Kasumi-1 (cell line): ENCODE measurements at regions not wholly inside any gene's neighbourhood (a gene's known extent, or its start where the extent isn't known, plus 50 kb on each side); places are given as distances from the start of the nearest gene placed in this dataset.
"Not testable (repeated sequence)": the region's sequence is repeated elsewhere in the genome, so short reads cannot be mapped to it uniquely, and the experiment has no call there.

Experiments
- DNase-seq, 2 experiments: peaks; one replicate each; lab custom pipeline; 2025; lab: John Stamatoyannopoulos, UW

- DNase-seq = no peak
These were observed 91.0 kb upstream of the DAPK1 start for GRCh38 chr9:87406543-87407166.

- DNase-seq = not testable (repeated sequence)
These were observed 87.3 kb upstream of the DAPK1 start for GRCh38 chr9:87410047-87411005.

- no peak for DNase-seq
These were observed 76.8 kb upstream of the DAPK1 start for GRCh38 chr9:87420884-87421283.

GRCh38 chr9:87421734-87422133 lies 75.9 kb upstream of the DAPK1 start:
- no peak for DNase-seq

GRCh38 chr9:87422999-87423398 lies 74.7 kb upstream of the DAPK1 start:
- DNase-seq = no peak

- not testable (repeated sequence) for DNase-seq
These were observed 73.8 kb upstream of the DAPK1 start for GRCh38 chr9:87423885-87424284.

GRCh38 chr9:87425202-87425601 lies 72.5 kb upstream of the DAPK1 start:
- DNase-seq = peak; percentile 81 to 84

- DNase-seq = no peak
These were observed 69.7 kb upstream of the DAPK1 start for GRCh38 chr9:87427851-87428506.

- no peak for DNase-seq
These were observed 69.0 kb upstream of the DAPK1 start for GRCh38 chr9:87428659-87429058.

- DNase-seq = no peak
These were observed 65.8 kb upstream of the DAPK1 start for GRCh38 chr9:87431837-87432236.

- DNase-seq = no peak
These were observed 63.8 kb upstream of the DAPK1 start for GRCh38 chr9:87433853-87434252.

GRCh38 chr9:87434366-87434765 lies 63.3 kb upstream of the DAPK1 start:
- DNase-seq = no peak

GRCh38 chr9:87435189-87435880 lies 62.3 kb upstream of the DAPK1 start:
- no peak for DNase-seq

GRCh38 chr9:87436716-87437115 lies 61.0 kb upstream of the DAPK1 start:
- DNase-seq = no peak

- no peak for DNase-seq
These were observed 59.7 kb upstream of the DAPK1 start for GRCh38 chr9:87437966-87438365.

GRCh38 chr9:87441251-87441650 lies 56.4 kb upstream of the DAPK1 start:
- DNase-seq = no peak

- DNase-seq = no peak
These were observed 55.2 kb upstream of the DAPK1 start for GRCh38 chr9:87442451-87442850.

GRCh38 chr9:87443006-87443405 lies 54.7 kb upstream of the DAPK1 start:
- DNase-seq = no peak

- DNase-seq = no peak
These were observed 54.2 kb upstream of the DAPK1 start for GRCh38 chr9:87443461-87443860.

- DNase-seq = peak; percentile 42 to 71
These were observed 52.0 kb upstream of the DAPK1 start for GRCh38 chr9:87445646-87446045.

- DNase-seq = no peak
These were observed 51.1 kb upstream of the DAPK1 start for GRCh38 chr9:87446527-87446926.
